Breast epithelium (tissue), 4 donors: ENCODE measurements at regions not wholly inside any gene's neighbourhood (a gene's known extent, or its start where the extent isn't known, plus 50 kb on each side); places are given as distances from the start of the nearest gene placed in this dataset.
"Not testable (repeated sequence)": the region's sequence is repeated elsewhere in the genome, so short reads cannot be mapped to it uniquely, and the experiment has no call there.

Experiments used
- DNase-seq, 2 donors: peaks; one replicate each; pipeline ENCODE4 v3.0.0-alpha.2; 2019; ENCODE audit warnings: low spot score in 2 of 2
- H3K27ac ChIP-seq, 2 donors: fragments of 200-600 bp; sonication (generic) in 1 of 2; one replicate each; pipeline ENCODE4 v1.5.1; 2016 to 2019; ENCODE audit warnings: mild to moderate bottlenecking in 1 of 2
- H3K27me3 ChIP-seq, 2 donors: fragments of 200-600 bp; sonication (generic) in 1 of 2; one replicate each; pipeline versions ENCODE4 v1.5.1 to v1.6.0; 2017 to 2019; ENCODE audit warnings: control low read depth in 1 of 2, mild to moderate bottlenecking in 1 of 2
- H3K36me3 ChIP-seq: fragments of 200-600 bp; one replicate; pipeline ENCODE4 v1.5.1; 2019
- H3K4me1 ChIP-seq, 2 donors: fragments of 200-600 bp; sonication (generic); one replicate each; pipeline ENCODE4 v1.5.1; 2016 to 2019; ENCODE audit warnings: control low read depth in 1 of 2
- H3K4me3 ChIP-seq, 3 donors: fragments of 200-600 bp; sonication (generic); 1 replicate in 2 of 3; 2 replicates in 1 of 3; pipeline ENCODE4 v1.5.1; 2016 to 2019; ENCODE audit warnings: mild to moderate bottlenecking in 3 of 3, moderate library complexity in 2 of 3
- H3K9me3 ChIP-seq, 2 donors: fragments of 200-600 bp; sonication (generic) in 1 of 2; one replicate each; pipeline ENCODE4 v1.5.1; 2016 to 2019; ENCODE audit warnings: control low read depth in 1 of 2
- POLR2A ChIP-seq: fragments of 450-650 bp; IDR thresholded peaks from one replicate; pipeline ENCODE4 v1.6.1; 2016; ENCODE audit warnings: antibody characterized with exemption, mild to moderate bottlenecking, moderate library complexity
- POLR2AphosphoS5 ChIP-seq, 3 donors: sonication (generic); formaldehyde crosslinking; IDR thresholded peaks; one replicate each; pipeline ENCODE4 v1.6.1; 2017; ENCODE audit warnings: antibody characterized with exemption in 3 of 3
- intact Hi-C: fragments of 100-400 bp; cut with DNase I; formaldehyde crosslinking; loops from one replicate; pipeline ENCODE4 v1.15.1; 2023; ENCODE audit warnings: low total_unique reads
- TF ChIP-seq, protein P1 (sequence below), 3 donors: fragments of 450-650 bp; IDR thresholded peaks; one replicate each; pipeline ENCODE4 v1.5.1; 2016 to 2017; ENCODE audit warnings: antibody characterized with exemption in 3 of 3, mild to moderate bottlenecking in 3 of 3, moderate library complexity in 3 of 3

DNA sequence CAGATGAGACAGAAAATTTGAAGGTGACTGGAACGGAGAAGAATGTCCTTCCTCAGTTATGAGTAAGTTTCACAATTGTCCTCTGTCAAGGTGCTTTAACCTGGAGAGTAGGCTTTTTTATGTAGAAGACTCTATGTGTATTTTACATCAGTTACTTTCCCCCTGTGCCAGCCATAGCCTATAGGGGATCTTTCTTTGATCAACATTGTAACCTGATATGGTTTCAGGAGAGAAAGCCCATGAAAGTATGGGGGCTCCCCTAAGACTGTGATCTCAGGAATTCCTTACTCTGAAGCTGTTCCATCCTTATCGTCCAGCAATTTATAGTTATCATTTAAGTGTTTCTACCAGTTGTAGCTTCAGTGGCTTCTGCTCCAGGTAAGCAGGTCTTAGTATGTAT lies 1076.3 kb upstream of the EPHA6 start:
- Histone ChIP-seq H3K36me3 (peaks cover 5% of the 10 kb centered on the region), H3K27me3 (no peaks in the 10 kb centered on the region), H3K4me1 (no peaks in the 10 kb centered on the region), H3K4me3 (no peak overlapping the region), H3K9me3 (no peaks in the 10 kb centered on the region), H3K27ac (no peak overlapping the region)
- TF ChIP-seq, protein P1, sequence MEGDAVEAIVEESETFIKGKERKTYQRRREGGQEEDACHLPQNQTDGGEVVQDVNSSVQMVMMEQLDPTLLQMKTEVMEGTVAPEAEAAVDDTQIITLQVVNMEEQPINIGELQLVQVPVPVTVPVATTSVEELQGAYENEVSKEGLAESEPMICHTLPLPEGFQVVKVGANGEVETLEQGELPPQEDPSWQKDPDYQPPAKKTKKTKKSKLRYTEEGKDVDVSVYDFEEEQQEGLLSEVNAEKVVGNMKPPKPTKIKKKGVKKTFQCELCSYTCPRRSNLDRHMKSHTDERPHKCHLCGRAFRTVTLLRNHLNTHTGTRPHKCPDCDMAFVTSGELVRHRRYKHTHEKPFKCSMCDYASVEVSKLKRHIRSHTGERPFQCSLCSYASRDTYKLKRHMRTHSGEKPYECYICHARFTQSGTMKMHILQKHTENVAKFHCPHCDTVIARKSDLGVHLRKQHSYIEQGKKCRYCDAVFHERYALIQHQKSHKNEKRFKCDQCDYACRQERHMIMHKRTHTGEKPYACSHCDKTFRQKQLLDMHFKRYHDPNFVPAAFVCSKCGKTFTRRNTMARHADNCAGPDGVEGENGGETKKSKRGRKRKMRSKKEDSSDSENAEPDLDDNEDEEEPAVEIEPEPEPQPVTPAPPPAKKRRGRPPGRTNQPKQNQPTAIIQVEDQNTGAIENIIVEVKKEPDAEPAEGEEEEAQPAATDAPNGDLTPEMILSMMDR (IDR thresholded peaks at IDR 0.05) = no peak
- DNase-seq = no peak
- intact Hi-C loops = no loop called here

DNA sequence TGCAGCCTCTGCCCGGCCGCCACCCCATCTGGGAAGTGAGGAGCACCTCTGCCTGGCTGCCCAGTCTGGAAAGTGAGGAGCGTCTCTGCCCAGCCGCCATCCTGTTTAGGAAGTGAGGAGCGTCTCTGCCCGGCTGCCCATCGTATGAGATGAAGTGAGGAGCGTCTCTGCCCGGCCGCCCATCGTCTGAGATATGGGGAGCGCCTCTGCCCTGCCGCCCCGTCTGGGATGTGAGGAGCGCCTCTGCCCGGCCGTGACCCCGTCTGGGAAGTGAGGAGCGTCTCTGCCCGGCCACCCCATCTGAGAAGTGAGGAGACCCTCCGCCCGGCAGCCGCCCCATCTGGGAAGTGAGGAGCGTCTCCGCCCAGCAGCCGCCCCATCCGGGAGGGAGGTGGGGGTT lies 1069.5 kb upstream of the EPHA6 start:
- H3K27me3 ChIP-seq, H3K27ac ChIP-seq, H3K9me3 ChIP-seq, H3K4me3 ChIP-seq, H3K4me1 ChIP-seq, DNase-seq, intact Hi-C loops, H3K36me3 ChIP-seq: not testable (repeated sequence)

DNA sequence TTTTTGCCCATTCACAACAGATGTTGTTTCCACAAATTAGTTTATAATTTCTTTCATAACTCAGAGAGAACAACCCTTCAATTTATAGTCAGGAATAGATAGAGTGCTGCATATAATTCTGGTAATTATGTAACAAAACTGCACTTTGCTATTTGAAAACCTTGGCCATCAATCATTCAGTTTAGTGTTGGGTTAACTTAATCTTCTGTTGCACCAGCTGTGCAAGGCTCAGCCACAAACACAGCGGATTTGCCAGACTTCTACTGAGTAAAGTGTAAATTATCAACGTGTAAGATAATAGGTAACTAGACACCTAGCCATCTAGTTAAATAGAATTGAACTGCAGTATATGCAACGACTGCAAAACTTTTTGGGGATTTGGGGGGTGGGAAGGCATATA lies 1064.3 kb upstream of the EPHA6 start:
- Histone ChIP-seq H3K4me1 (no peaks in the 10 kb centered on the region), H3K27ac (no peak overlapping the region), H3K36me3 (no peaks in the 10 kb centered on the region), H3K4me3 (no peak overlapping the region), H3K9me3 (no peaks in the 10 kb centered on the region), H3K27me3 (no peaks in the 10 kb centered on the region)
- no peak for DNase-seq
- intact Hi-C loops = no loop called here
- TF ChIP-seq, protein P1 (IDR thresholded peaks at IDR 0.05) = no peak
- TF ChIP-seq POLR2A (no peak), POLR2AphosphoS5 (IDR thresholded peaks at IDR 0.05) (no peak)

DNA sequence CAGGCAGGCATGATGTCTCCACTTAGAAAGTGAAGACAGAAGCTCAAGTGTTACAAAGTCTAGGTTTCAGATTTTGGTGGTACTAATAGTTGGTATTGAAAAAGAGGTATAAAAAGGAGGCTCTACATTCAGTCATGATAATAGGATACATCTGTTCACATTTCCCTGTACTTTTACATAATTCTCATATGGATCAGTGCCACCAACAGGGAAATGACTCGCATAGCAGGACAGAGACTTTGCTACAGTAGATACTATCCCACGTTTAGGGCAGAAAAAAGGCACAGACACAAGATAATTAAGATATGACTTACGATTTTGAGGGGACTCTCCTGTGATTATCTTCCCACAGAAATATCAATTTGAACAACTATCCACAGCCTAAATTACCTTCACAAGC lies 1062.9 kb upstream of the EPHA6 start:
- intact Hi-C loops = no loop called here
- no peaks in the 10 kb centered on the region for H3K9me3 ChIP-seq
- H3K4me1 ChIP-seq = no peaks in the 10 kb centered on the region
- no peak overlapping the region for H3K4me3 ChIP-seq
- no peaks in the 10 kb centered on the region for H3K27me3 ChIP-seq
- no peak for DNase-seq
- H3K27ac ChIP-seq = no peak overlapping the region
- H3K36me3 ChIP-seq = no peaks in the 10 kb centered on the region
- TF ChIP-seq, protein P1 (IDR thresholded peaks at IDR 0.05) = no peak
- TF ChIP-seq POLR2AphosphoS5 (IDR thresholded peaks at IDR 0.05) (no peak), POLR2A (no peak)

DNA sequence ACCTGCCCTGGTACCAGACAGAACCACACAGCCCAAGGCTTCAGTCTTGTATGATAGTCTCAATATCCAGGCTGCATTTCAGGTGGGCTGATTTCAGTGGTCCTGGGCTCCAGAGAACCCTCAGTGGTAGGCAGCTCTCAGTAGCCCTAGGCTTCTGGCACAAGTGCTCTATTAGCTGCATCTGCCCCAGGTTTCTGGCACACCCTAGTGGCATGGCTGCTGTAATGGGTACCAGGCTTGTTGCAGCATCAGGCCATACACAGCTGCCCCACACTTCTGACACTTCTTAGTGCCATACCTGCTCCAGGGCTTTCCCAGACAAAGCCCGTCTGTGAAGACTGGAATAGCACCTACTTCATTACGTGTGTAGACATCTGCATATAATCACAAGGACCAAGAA lies 1062.2 kb upstream of the EPHA6 start:
- Histone ChIP-seq H3K4me3 (no peak overlapping the region), H3K36me3 (no peaks in the 10 kb centered on the region), H3K27ac (no peak overlapping the region), H3K9me3 (no peaks in the 10 kb centered on the region), H3K4me1 (no peaks in the 10 kb centered on the region), H3K27me3 (no peaks in the 10 kb centered on the region)
- TF ChIP-seq POLR2A (no peak), POLR2AphosphoS5 (IDR thresholded peaks at IDR 0.05) (no peak)
- TF ChIP-seq, protein P1 (IDR thresholded peaks at IDR 0.05) = no peak
- DNase-seq = no peak
- intact Hi-C loops = no loop called here

DNA sequence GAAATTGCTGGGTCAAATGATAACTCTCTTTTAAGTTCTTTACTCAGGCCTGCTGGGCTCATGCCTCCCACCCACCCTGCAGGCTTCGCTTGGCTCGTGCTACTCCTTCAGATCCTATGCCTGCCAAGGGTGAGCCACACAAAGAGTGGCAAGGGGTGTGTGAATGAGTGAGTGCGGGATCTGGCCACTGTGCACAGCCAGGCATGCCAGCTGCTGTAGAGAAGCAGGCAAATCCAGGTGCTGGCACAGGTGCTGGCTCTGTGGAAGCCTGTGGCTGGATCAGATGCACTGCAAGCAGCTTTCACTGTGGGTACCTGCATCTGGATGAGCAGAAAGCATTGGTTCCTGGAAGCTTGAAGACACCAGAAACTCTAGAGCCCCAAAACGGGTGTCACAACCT lies 1055.7 kb upstream of the EPHA6 start:
- Histone ChIP-seq H3K27ac (no peak overlapping the region), H3K9me3 (peaks cover 0 to 4% of the 10 kb centered on the region in 2 donors), H3K4me1 (no peaks in the 10 kb centered on the region), H3K27me3 (no peaks in the 10 kb centered on the region), H3K4me3 (no peak overlapping the region), H3K36me3 (no peaks in the 10 kb centered on the region)
- intact Hi-C loops = no loop called here
- TF ChIP-seq, protein P1 (IDR thresholded peaks at IDR 0.05) = no peak
- TF ChIP-seq POLR2AphosphoS5 (IDR thresholded peaks at IDR 0.05) = no peak
- no peak for DNase-seq
